ENCODE measurements at regions not wholly inside any gene's neighbourhood (a gene's known extent, or its start where the extent isn't known, plus 50 kb on each side); places are given as distances from the start of the nearest gene placed in this dataset.

DNA sequence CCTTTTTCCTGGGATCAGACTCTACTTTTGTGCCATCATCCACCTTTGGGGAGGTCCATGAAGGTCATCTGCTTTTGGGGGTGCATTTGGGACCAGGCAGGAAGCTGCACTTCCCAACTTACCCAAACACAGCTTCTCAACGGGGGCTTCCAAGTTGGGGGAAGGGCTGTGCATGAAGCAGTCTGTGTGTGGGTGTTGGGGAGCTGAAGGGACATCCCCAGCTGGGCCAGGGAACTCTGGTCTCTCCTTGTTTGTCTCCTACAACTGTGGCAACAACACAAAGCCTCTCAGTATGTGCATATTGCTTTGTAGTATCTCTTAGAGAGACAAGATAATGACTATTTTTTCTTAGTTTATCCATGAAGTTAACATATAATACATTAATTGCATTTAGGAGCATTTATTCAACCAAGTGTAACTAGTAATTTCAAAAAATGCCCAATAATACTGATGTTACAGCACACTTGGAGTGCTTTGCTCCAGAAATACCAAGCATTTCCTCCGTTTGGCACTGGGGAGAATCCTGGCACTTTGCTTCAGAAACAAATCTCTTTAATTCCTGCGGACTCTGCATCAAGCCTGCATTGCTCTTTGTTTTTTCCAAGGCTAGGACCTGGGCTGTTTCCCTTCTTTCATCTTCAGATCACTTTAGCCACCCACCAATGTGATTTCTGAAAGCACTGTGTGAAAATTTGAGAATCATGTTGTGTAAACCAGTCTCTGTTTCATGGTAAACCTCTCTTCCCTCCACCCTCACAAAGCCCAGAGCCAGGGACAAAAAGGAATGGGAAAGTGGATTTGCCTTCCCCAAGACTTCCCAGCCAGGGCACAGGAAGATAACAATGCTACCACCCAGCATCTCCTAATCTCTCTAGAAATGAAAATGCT, 126.2 kb upstream of the PFN2 start:
- Histone ChIP-seq H3K27ac (peak overlapping the region in 1 of 2 donors; percentile 43), H3K4me3 (no peak overlapping the region), H3K36me3 (no peaks in the 10 kb centered on the region), H3K4me1 (no peaks in the 10 kb centered on the region), H3K9me3 (peaks cover 0 to 6% of the 10 kb centered on the region in 2 donors), H3K27me3 (no peaks in the 10 kb centered on the region)
- DNase-seq (ENCODE audit: low spot score in 2 of 2) = no peak
- intact Hi-C loops (cut with DNase I) = no loop called here
- TF ChIP-seq, protein P1, sequence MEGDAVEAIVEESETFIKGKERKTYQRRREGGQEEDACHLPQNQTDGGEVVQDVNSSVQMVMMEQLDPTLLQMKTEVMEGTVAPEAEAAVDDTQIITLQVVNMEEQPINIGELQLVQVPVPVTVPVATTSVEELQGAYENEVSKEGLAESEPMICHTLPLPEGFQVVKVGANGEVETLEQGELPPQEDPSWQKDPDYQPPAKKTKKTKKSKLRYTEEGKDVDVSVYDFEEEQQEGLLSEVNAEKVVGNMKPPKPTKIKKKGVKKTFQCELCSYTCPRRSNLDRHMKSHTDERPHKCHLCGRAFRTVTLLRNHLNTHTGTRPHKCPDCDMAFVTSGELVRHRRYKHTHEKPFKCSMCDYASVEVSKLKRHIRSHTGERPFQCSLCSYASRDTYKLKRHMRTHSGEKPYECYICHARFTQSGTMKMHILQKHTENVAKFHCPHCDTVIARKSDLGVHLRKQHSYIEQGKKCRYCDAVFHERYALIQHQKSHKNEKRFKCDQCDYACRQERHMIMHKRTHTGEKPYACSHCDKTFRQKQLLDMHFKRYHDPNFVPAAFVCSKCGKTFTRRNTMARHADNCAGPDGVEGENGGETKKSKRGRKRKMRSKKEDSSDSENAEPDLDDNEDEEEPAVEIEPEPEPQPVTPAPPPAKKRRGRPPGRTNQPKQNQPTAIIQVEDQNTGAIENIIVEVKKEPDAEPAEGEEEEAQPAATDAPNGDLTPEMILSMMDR (IDR thresholded peaks at IDR 0.05) = no peak

DNA sequence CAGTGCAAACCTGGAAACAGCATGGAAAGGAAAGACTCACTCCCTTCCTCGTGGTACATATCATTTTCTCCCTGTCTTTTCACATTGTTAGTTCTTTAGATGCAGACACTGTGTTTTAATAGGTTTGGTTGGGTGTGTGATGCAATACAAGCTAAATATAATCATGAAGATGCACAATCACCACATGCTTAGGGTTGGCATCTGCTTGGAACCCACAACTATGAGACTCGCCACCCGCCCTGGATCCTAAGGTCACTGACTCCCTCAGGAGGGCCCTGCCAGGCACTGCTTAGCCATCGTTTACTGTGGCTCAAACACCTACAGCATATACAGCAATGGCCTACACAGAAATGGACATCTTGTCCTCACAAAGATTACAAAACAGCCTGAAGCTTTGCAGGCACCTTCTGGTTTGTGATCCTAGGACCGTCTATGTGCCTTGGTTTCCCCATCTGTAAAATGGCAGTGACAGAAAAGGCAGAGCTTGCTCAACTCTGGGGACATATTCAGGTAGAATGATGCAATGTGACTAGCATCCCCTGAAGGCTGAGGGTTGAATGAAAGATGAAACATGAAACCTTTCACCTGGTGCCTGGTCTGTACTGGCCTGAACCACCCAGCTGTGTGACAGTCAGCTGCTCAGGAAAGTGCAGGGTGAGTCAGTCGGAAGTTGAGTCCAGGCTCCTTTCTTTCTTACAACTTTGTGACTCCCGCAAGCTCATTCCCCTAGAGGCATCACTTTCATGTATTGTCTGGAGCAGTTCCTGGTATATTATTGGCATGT, 123.6 kb upstream of the PFN2 start:
- DNase-seq (ENCODE audit: low spot score in 2 of 2) = no peak
- H3K36me3 ChIP-seq = no peaks in the 10 kb centered on the region
- no peak overlapping the region for H3K4me3 ChIP-seq
- H3K27me3 ChIP-seq = no peaks in the 10 kb centered on the region
- no peaks in the 10 kb centered on the region for H3K4me1 ChIP-seq
- H3K9me3 ChIP-seq = no peaks in the 10 kb centered on the region
- TF ChIP-seq, protein P1 (IDR thresholded peaks at IDR 0.05) = no peak
- intact Hi-C loops (cut with DNase I) = no loop called here
- no peak overlapping the region for H3K27ac ChIP-seq

DNA sequence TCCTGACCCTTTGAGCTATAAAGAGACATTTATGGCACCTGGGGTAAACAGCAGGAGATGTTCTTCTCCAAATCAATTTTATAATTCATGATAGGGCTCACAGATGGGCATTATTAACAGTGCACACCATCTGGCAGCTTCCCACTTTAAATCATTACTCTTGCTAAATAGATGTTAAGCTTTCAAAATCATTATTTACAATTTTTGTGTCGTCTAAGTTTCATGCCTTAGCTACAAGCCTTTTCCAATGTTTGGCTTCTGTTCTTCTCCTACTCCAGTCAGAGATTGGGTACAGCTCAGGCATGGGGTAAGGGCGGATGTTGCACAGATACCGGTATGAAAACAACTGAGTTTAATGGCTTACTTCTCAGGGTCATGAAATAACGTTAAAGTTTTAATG, 120.9 kb upstream of the PFN2 start:
- intact Hi-C loops (cut with DNase I) = no loop called here
- TF ChIP-seq, protein P1 (IDR thresholded peaks at IDR 0.05) = no peak
- Histone ChIP-seq H3K27ac (no peak overlapping the region), H3K9me3 (no peaks in the 10 kb centered on the region), H3K27me3 (no peaks in the 10 kb centered on the region), H3K4me1 (no peaks in the 10 kb centered on the region), H3K36me3 (no peaks in the 10 kb centered on the region), H3K4me3 (no peak overlapping the region)
- no peak for DNase-seq (ENCODE audit: low spot score in 2 of 2)

DNA sequence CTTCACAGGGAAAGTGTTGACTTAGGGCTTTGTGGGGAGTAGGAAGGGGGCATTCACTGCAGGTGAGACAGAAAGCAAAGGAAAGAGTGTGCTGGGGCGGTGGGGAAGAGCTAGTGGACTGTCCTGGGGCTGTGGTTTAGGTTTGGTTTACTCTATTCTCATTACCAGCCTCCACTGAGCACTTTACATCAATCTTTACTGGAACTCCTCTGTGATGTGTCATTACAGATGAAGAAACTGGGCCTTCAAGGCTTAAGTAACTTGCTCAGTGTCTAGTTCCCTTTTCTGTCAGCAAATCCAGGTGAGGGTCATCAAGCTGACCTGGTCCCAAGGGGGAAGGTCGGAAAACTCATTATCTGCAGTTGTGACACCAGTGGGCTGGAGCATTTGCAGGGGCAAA, 120.2 kb upstream of the PFN2 start:
- H3K9me3 ChIP-seq = no peaks in the 10 kb centered on the region

DNA sequence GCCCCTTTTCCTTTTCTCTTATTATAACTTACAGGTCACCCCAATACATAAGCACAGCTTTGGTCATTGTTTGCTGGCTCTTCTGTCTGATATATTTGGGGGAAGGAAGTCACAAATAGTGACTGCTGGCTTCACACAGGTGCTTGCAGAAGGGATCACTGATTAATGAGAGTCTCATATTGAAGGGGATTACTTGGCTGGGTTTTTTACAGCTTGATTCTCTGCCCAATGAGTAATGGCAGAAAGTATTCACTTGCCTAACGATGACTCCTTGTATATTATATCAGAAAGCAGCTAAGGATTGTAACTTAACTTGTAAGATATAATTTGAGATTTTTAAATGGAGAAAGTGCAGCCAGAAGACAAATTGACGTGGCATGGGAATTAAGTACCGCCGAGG, 119.3 kb upstream of the PFN2 start:
- no peaks in the 10 kb centered on the region for H3K4me1 ChIP-seq
- DNase-seq (ENCODE audit: low spot score in 2 of 2) = no peak
- no peak overlapping the region for H3K4me3 ChIP-seq
- H3K27ac ChIP-seq = no peak overlapping the region
- TF ChIP-seq, protein P1 (IDR thresholded peaks at IDR 0.05) = no peak
- no peaks in the 10 kb centered on the region for H3K36me3 ChIP-seq
- intact Hi-C loops (cut with DNase I) = no loop called here
- H3K9me3 ChIP-seq = no peaks in the 10 kb centered on the region
- no peaks in the 10 kb centered on the region for H3K27me3 ChIP-seq

More for the DNA sequence above, 120.2 kb upstream of the PFN2 start:
- H3K4me1 ChIP-seq = no peaks in the 10 kb centered on the region
- intact Hi-C loops (cut with DNase I) = no loop called here
- TF ChIP-seq, protein P1 (IDR thresholded peaks at IDR 0.05) = no peak
- no peaks in the 10 kb centered on the region for H3K27me3 ChIP-seq
- H3K27ac ChIP-seq = no peak overlapping the region
- H3K4me3 ChIP-seq = no peak overlapping the region
- H3K36me3 ChIP-seq = no peaks in the 10 kb centered on the region
- no peak for DNase-seq (ENCODE audit: low spot score in 2 of 2)

Measured in ascending aorta (tissue), 2 donors.